ENCODE measurements at regions not wholly inside any gene's neighbourhood (a gene's known extent, or its start where the extent isn't known, plus 50 kb on each side); places are given as distances from the start of the nearest gene placed in this dataset.

GRCh38 chr20:40826699-40827098 lies 137.7 kb upstream of the MAFB start:
- no peak overlapping the region for H3K27ac ChIP-seq (ENCODE audit: low read depth, low read length)
- H3K4me1 ChIP-seq (ENCODE audit: insufficient read depth, low read length), result no peaks in the 10 kb centered on the region
- no peak overlapping the region for H3K4me3 ChIP-seq (ENCODE audit: low read depth in 1 of 2, low read length in 2 of 2)
- H3K9me3 ChIP-seq (ENCODE audit: low read length), result no peaks in the 10 kb centered on the region
- H3K36me3 ChIP-seq (ENCODE audit: insufficient read depth, low read length), result no peaks in the 10 kb centered on the region
- H3K9ac ChIP-seq (ENCODE audit: low read length), result no peak overlapping the region
- no peaks in the 10 kb centered on the region for H3K27me3 ChIP-seq (ENCODE audit: control insufficient read depth in 1 of 2, insufficient read depth in 2 of 2, low read length in 2 of 2)

GRCh38 chr20:40835321-40835720 lies 146.3 kb upstream of the MAFB start:
- Histone ChIP-seq H3K9ac (ENCODE audit: low read length) (no peak overlapping the region), H3K9me3 (ENCODE audit: low read length) (peaks cover 13% of the 10 kb centered on the region), H3K36me3 (ENCODE audit: insufficient read depth, low read length) (no peaks in the 10 kb centered on the region)

GRCh38 chr20:40838509-40838908 lies 149.5 kb upstream of the MAFB start:
- H3K27ac ChIP-seq (ENCODE audit: low read depth, low read length), result no peak overlapping the region
- H3K4me1 ChIP-seq (ENCODE audit: insufficient read depth, low read length), result no peaks in the 10 kb centered on the region
- H3K4me3 ChIP-seq (ENCODE audit: low read depth in 1 of 2, low read length in 2 of 2), result no peak overlapping the region
- H3K9ac ChIP-seq (ENCODE audit: low read length), result no peak overlapping the region
- H3K9me3 ChIP-seq (ENCODE audit: low read length), result peaks cover 12% of the 10 kb centered on the region
- H3K36me3 ChIP-seq (ENCODE audit: insufficient read depth, low read length), result no peaks in the 10 kb centered on the region
- no peaks in the 10 kb centered on the region for H3K27me3 ChIP-seq (ENCODE audit: control insufficient read depth in 1 of 2, insufficient read depth in 2 of 2, low read length in 2 of 2)

More at GRCh38 chr20:40835321-40835720, 146.3 kb upstream of the MAFB start:
- Histone ChIP-seq H3K4me3 (ENCODE audit: low read depth in 1 of 2, low read length in 2 of 2) (no peak overlapping the region), H3K27me3 (ENCODE audit: control insufficient read depth in 1 of 2, insufficient read depth in 2 of 2, low read length in 2 of 2) (no peaks in the 10 kb centered on the region), H3K4me1 (ENCODE audit: insufficient read depth, low read length) (no peaks in the 10 kb centered on the region), H3K27ac (ENCODE audit: low read depth, low read length) (no peak overlapping the region)

- Histone ChIP-seq H3K4me3 (ENCODE audit: low read depth in 1 of 2, low read length in 2 of 2) (no peak overlapping the region), H3K27ac (ENCODE audit: low read depth, low read length) (no peak overlapping the region), H3K27me3 (ENCODE audit: control insufficient read depth in 1 of 2, insufficient read depth in 2 of 2, low read length in 2 of 2) (no peaks in the 10 kb centered on the region), H3K9ac (ENCODE audit: low read length) (no peak overlapping the region), H3K36me3 (ENCODE audit: insufficient read depth, low read length) (no peaks in the 10 kb centered on the region), H3K9me3 (ENCODE audit: low read length) (no peaks in the 10 kb centered on the region), H3K4me1 (ENCODE audit: insufficient read depth, low read length) (no peaks in the 10 kb centered on the region)
Measured at GRCh38 chr20:40843251-40843650, 154.2 kb upstream of the MAFB start.

- Histone ChIP-seq H3K27ac (ENCODE audit: low read depth, low read length) (no peak overlapping the region), H3K4me3 (ENCODE audit: low read depth in 1 of 2, low read length in 2 of 2) (no peak overlapping the region)
Measured at GRCh38 chr20:40844332-40844731, 155.3 kb upstream of the MAFB start.

GRCh38 chr20:40848096-40848495 lies 159.1 kb upstream of the MAFB start:
- H3K4me3 ChIP-seq (ENCODE audit: low read depth in 1 of 2, low read length in 2 of 2), result no peak overlapping the region
- no peaks in the 10 kb centered on the region for H3K36me3 ChIP-seq (ENCODE audit: insufficient read depth, low read length)
- no peak overlapping the region for H3K9ac ChIP-seq (ENCODE audit: low read length)
- H3K9me3 ChIP-seq (ENCODE audit: low read length), result no peaks in the 10 kb centered on the region
- H3K4me1 ChIP-seq (ENCODE audit: insufficient read depth, low read length), result no peaks in the 10 kb centered on the region
- H3K27me3 ChIP-seq (ENCODE audit: control insufficient read depth in 1 of 2, insufficient read depth in 2 of 2, low read length in 2 of 2), result no peaks in the 10 kb centered on the region
- H3K27ac ChIP-seq (ENCODE audit: low read depth, low read length), result no peak overlapping the region

More at GRCh38 chr20:40844332-40844731, 155.3 kb upstream of the MAFB start:
- Histone ChIP-seq H3K9ac (ENCODE audit: low read length) (no peak overlapping the region), H3K27me3 (ENCODE audit: control insufficient read depth in 1 of 2, insufficient read depth in 2 of 2, low read length in 2 of 2) (no peaks in the 10 kb centered on the region), H3K36me3 (ENCODE audit: insufficient read depth, low read length) (no peaks in the 10 kb centered on the region), H3K9me3 (ENCODE audit: low read length) (no peaks in the 10 kb centered on the region), H3K4me1 (ENCODE audit: insufficient read depth, low read length) (no peaks in the 10 kb centered on the region)

- no peaks in the 10 kb centered on the region for H3K4me1 ChIP-seq (ENCODE audit: insufficient read depth, low read length)
- no peaks in the 10 kb centered on the region for H3K27me3 ChIP-seq (ENCODE audit: control insufficient read depth in 1 of 2, insufficient read depth in 2 of 2, low read length in 2 of 2)
- no peak overlapping the region for H3K4me3 ChIP-seq (ENCODE audit: low read depth in 1 of 2, low read length in 2 of 2)
- H3K36me3 ChIP-seq (ENCODE audit: insufficient read depth, low read length), result no peaks in the 10 kb centered on the region
- H3K27ac ChIP-seq (ENCODE audit: low read depth, low read length), result no peak overlapping the region
- H3K9ac ChIP-seq (ENCODE audit: low read length), result no peak overlapping the region
- no peaks in the 10 kb centered on the region for H3K9me3 ChIP-seq (ENCODE audit: low read length)
Measured at GRCh38 chr20:40848526-40848925, 159.5 kb upstream of the MAFB start.

- no peak overlapping the region for H3K27ac ChIP-seq (ENCODE audit: low read depth, low read length)
- no peaks in the 10 kb centered on the region for H3K36me3 ChIP-seq (ENCODE audit: insufficient read depth, low read length)
- H3K4me3 ChIP-seq (ENCODE audit: low read depth in 1 of 2, low read length in 2 of 2), result no peak overlapping the region
- H3K4me1 ChIP-seq (ENCODE audit: insufficient read depth, low read length), result no peaks in the 10 kb centered on the region
- H3K9ac ChIP-seq (ENCODE audit: low read length), result no peak overlapping the region
- no peaks in the 10 kb centered on the region for H3K27me3 ChIP-seq (ENCODE audit: control insufficient read depth in 1 of 2, insufficient read depth in 2 of 2, low read length in 2 of 2)
- no peaks in the 10 kb centered on the region for H3K9me3 ChIP-seq (ENCODE audit: low read length)
Measured at GRCh38 chr20:40849456-40849855, 160.4 kb upstream of the MAFB start.

- Histone ChIP-seq H3K9ac (ENCODE audit: low read length) (no peak overlapping the region), H3K27me3 (ENCODE audit: control insufficient read depth in 1 of 2, insufficient read depth in 2 of 2, low read length in 2 of 2) (no peaks in the 10 kb centered on the region), H3K4me3 (ENCODE audit: low read depth in 1 of 2, low read length in 2 of 2) (no peak overlapping the region), H3K9me3 (ENCODE audit: low read length) (no peaks in the 10 kb centered on the region), H3K4me1 (ENCODE audit: insufficient read depth, low read length) (no peaks in the 10 kb centered on the region), H3K27ac (ENCODE audit: low read depth, low read length) (no peak overlapping the region), H3K36me3 (ENCODE audit: insufficient read depth, low read length) (no peaks in the 10 kb centered on the region)
Measured at GRCh38 chr20:40851051-40851450, 162.0 kb upstream of the MAFB start.

GRCh38 chr20:40855269-40855668 lies 166.2 kb upstream of the MAFB start:
- H3K9me3 ChIP-seq (ENCODE audit: low read length), result no peaks in the 10 kb centered on the region
- no peak overlapping the region for H3K4me3 ChIP-seq (ENCODE audit: low read depth in 1 of 2, low read length in 2 of 2)
- H3K27ac ChIP-seq (ENCODE audit: low read depth, low read length), result no peak overlapping the region
- no peaks in the 10 kb centered on the region for H3K4me1 ChIP-seq (ENCODE audit: insufficient read depth, low read length)
- no peaks in the 10 kb centered on the region for H3K27me3 ChIP-seq (ENCODE audit: control insufficient read depth in 1 of 2, insufficient read depth in 2 of 2, low read length in 2 of 2)
- H3K9ac ChIP-seq (ENCODE audit: low read length), result no peak overlapping the region
- no peaks in the 10 kb centered on the region for H3K36me3 ChIP-seq (ENCODE audit: insufficient read depth, low read length)

- Histone ChIP-seq H3K36me3 (ENCODE audit: insufficient read depth, low read length) (no peaks in the 10 kb centered on the region), H3K27ac (ENCODE audit: low read depth, low read length) (no peak overlapping the region), H3K27me3 (ENCODE audit: control insufficient read depth in 1 of 2, insufficient read depth in 2 of 2, low read length in 2 of 2) (no peaks in the 10 kb centered on the region), H3K4me1 (ENCODE audit: insufficient read depth, low read length) (no peaks in the 10 kb centered on the region), H3K4me3 (ENCODE audit: low read depth in 1 of 2, low read length in 2 of 2) (no peak overlapping the region), H3K9me3 (ENCODE audit: low read length) (no peaks in the 10 kb centered on the region), H3K9ac (ENCODE audit: low read length) (no peak overlapping the region)
Measured at GRCh38 chr20:40856653-40857052, 167.6 kb upstream of the MAFB start.

GRCh38 chr20:40860487-40860902 lies 168.1 kb upstream of the TOP1 start:
- H3K36me3 ChIP-seq (ENCODE audit: insufficient read depth, low read length), result no peaks in the 10 kb centered on the region
- no peak overlapping the region for H3K4me3 ChIP-seq (ENCODE audit: low read depth in 1 of 2, low read length in 2 of 2)
- H3K9ac ChIP-seq (ENCODE audit: low read length), result no peak overlapping the region
- H3K27ac ChIP-seq (ENCODE audit: low read depth, low read length), result no peak overlapping the region
- no peaks in the 10 kb centered on the region for H3K9me3 ChIP-seq (ENCODE audit: low read length)
- H3K4me1 ChIP-seq (ENCODE audit: insufficient read depth, low read length), result no peaks in the 10 kb centered on the region
- no peaks in the 10 kb centered on the region for H3K27me3 ChIP-seq (ENCODE audit: control insufficient read depth in 1 of 2, insufficient read depth in 2 of 2, low read length in 2 of 2)
